Body of pancreas (tissue), 4 donors: ENCODE measurements at regions not wholly inside any gene's neighbourhood (a gene's known extent, or its start where the extent isn't known, plus 50 kb on each side); places are given as distances from the start of the nearest gene placed in this dataset.

Source experiments
- ATAC-seq: fragments of 150-250 bp; one replicate; pipeline ENCODE4 v1.9.1; 2016
- DNase-seq, 4 donors: peaks; one replicate each; pipeline ENCODE4 v3.0.0-alpha.2; 2019
- H3K27ac ChIP-seq, 4 donors: fragments of 200-600 bp; sonication (generic); 1 replicate in 3 of 4; 2 replicates in 1 of 4; pipeline versions ENCODE4 v1.5.1 to v1.6.1; 2016 to 2019; ENCODE audit warnings: mild to moderate bottlenecking in 1 of 4, mixed read lengths in 1 of 4, moderate library complexity in 1 of 4
- H3K27me3 ChIP-seq, 2 donors: fragments of 200-600 bp; sonication (generic); one replicate each; pipeline ENCODE4 v1.6.0; 2016; ENCODE audit warnings: mild to moderate bottlenecking in 1 of 2
- H3K36me3 ChIP-seq, 2 donors: fragments of 200-600 bp; sonication (generic); replicated peaks in 1 of 2; 2 replicates each; pipeline ENCODE4 v1.5.1; 2016; ENCODE audit warnings: low read depth in 2 of 2; ENCODE audit not compliant: insufficient read depth in 1 of 2
- H3K4me1 ChIP-seq: fragments of 200-600 bp; sonication (generic); one replicate; pipeline ENCODE4 v1.6.0; 2016
- H3K4me3 ChIP-seq, 2 donors: fragments of 200-600 bp; sonication (generic); 1 replicate in 1 of 2; 2 replicates in 1 of 2; pipeline ENCODE4 v1.5.1; 2016 to 2019
- H3K9me3 ChIP-seq, 3 donors: fragments of 200-600 bp; sonication (generic); 1 replicate in 2 of 3; 2 replicates in 1 of 3; pipeline ENCODE4 v1.5.1; 2016
- CTCF ChIP-seq, 7 experiments: fragments of 450-650 bp in 4 of 7; fragments of 200-600 bp in 3 of 7; sonication (generic) in 3 of 7; IDR thresholded peaks; one replicate each; pipeline ENCODE4 v1.5.1; 2016 to 2019; ENCODE audit warnings: antibody characterized with exemption in 7 of 7
- POLR2A ChIP-seq, 3 donors: fragments of 450-650 bp; IDR thresholded peaks; one replicate each; pipeline ENCODE4 v1.6.1; 2016; ENCODE audit warnings: antibody characterized with exemption in 3 of 3, mild to moderate bottlenecking in 2 of 3
- WGBS, 2 donors: methylation state at CpG; one replicate each; pipeline ENCODE4 v1.1.5; 2017; 5-methylcytosine and 5-hydroxymethylcytosine counted together
- intact Hi-C: fragments of 100-400 bp; cut with DNase I; formaldehyde crosslinking; loops from one replicate; pipeline ENCODE4 v1.15.1; 2023

GRCh38 chr15:70226337-70226980 lies 128.7 kb upstream of the TLE3 start:
- Histone ChIP-seq H3K27ac (no peak overlapping the region), H3K9me3 (no peaks in the 10 kb centered on the region), H3K36me3 (no peaks in the 10 kb centered on the region), H3K27me3 (no peaks in the 10 kb centered on the region), H3K4me1 (no peaks in the 10 kb centered on the region), H3K4me3 (no peak overlapping the region)
- WGBS, 2 donors, result 91 to 92% methylated on average over 12 of the region's 12 CpGs
- DNase-seq, result no peak
- no peak for TF ChIP-seq CTCF (IDR thresholded peaks at IDR 0.05)
- no peak for TF ChIP-seq POLR2A (IDR thresholded peaks at IDR 0.05)
- intact Hi-C loops, result no loop called here
- no peak for ATAC-seq

- Histone ChIP-seq H3K9me3 (no peaks in the 10 kb centered on the region), H3K36me3 (no peaks in the 10 kb centered on the region), H3K27me3 (no peaks in the 10 kb centered on the region), H3K27ac (no peak overlapping the region), H3K4me3 (no peak overlapping the region), H3K4me1 (no peaks in the 10 kb centered on the region)
- ATAC-seq (no peak), DNase-seq (no peak)
- intact Hi-C loops, result no loop called here
- WGBS, 2 donors, result 79 to 84% methylated on average over 9 of the region's 9 CpGs
- TF ChIP-seq CTCF (IDR thresholded peaks at IDR 0.05) (no peak), POLR2A (IDR thresholded peaks at IDR 0.05) (no peak)
Observed at GRCh38 chr15:70225416-70225815, 127.7 kb upstream of the TLE3 start.

DNA sequence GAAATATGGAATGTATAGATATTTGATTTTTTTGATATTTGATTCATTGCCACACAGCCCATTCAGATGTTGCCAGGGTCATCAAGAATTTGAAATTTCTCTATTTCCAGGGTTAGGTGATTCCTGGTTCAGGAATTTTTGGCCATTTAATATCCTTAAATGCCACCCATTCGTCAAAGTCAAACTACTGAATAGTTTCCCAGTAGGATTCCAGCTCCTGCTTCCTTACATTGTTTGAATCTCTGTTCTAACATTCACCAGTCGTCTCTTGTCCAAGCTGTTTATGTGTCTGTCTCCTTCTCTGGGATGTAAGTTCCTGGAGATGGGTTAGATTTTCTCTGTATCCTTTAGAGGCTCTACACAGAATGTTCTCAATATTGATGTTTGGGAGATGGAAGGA lies 124.9 kb upstream of the TLE3 start:
- TF ChIP-seq CTCF (IDR thresholded peaks at IDR 0.05), result no peak
- TF ChIP-seq POLR2A (IDR thresholded peaks at IDR 0.05), result no peak
- Histone ChIP-seq H3K9me3 (no peaks in the 10 kb centered on the region), H3K4me1 (no peaks in the 10 kb centered on the region), H3K4me3 (no peak overlapping the region), H3K36me3 (no peaks in the 10 kb centered on the region), H3K27ac (no peak overlapping the region), H3K27me3 (no peaks in the 10 kb centered on the region)
- ATAC-seq, result no peak
- intact Hi-C loops, result no loop called here
- DNase-seq, result no peak
- 58 to 72% methylated on average over 2 of the region's 2 CpGs for WGBS, 2 donors

DNA sequence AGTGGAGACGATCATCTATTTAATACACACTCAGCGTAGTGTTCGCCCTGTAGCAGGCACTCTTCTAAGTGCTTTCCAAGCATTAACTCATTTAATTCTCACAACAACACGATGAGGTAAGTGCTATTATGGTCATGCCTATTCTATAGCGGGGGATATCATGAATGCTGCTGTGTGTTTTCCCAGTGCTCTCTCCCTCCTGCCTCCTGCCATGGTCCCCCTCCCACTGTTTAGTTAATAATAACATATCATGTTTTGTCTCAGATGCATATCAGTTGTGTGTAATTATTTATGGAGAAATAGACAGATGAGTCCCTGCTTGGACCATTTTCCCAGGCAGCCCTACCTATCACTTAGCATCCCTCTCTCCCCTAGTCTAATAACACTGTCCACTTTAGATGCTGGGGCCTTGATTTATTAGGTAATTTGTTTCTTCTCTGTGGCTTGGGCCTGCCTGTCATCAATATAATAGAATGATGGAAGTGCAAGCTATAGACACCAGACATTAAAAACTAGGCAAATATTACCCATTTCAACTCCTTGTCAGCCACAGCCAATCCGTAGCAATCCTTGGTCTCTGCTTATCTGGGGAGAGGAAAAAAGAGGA lies 122.9 kb upstream of the TLE3 start:
- Histone ChIP-seq H3K4me3 (no peak overlapping the region), H3K9me3 (no peaks in the 10 kb centered on the region), H3K27ac (no peak overlapping the region), H3K27me3 (no peaks in the 10 kb centered on the region), H3K4me1 (no peaks in the 10 kb centered on the region), H3K36me3 (no peaks in the 10 kb centered on the region)
- ATAC-seq (no peak), DNase-seq (no peak)
- TF ChIP-seq POLR2A (IDR thresholded peaks at IDR 0.05), result no peak
- TF ChIP-seq CTCF (IDR thresholded peaks at IDR 0.05), result no peak
- 86 to 91% methylated on average over 6 of the region's 6 CpGs for WGBS, 2 donors
- intact Hi-C loops, result no loop called here

GRCh38 chr15:70219966-70220365 lies 122.2 kb upstream of the TLE3 start:
- DNase-seq, result no peak
- WGBS, 2 donors, result 86 to 93% methylated on average over 6 of the region's 6 CpGs
- TF ChIP-seq POLR2A (IDR thresholded peaks at IDR 0.05), result no peak
- no peak for TF ChIP-seq CTCF (IDR thresholded peaks at IDR 0.05)
- Histone ChIP-seq H3K4me1 (no peaks in the 10 kb centered on the region), H3K27ac (no peak overlapping the region), H3K36me3 (no peaks in the 10 kb centered on the region), H3K9me3 (no peaks in the 10 kb centered on the region), H3K27me3 (no peaks in the 10 kb centered on the region), H3K4me3 (no peak overlapping the region)
- no peak for ATAC-seq
- intact Hi-C loops, result no loop called here
